Fibroblast of the conjunctiva (primary cell): ENCODE measurements at regions not wholly inside any gene's neighbourhood (a gene's known extent, or its start where the extent isn't known, plus 50 kb on each side); places are given as distances from the start of the nearest gene placed in this dataset.

Source experiments
- DNase-seq: peaks from one replicate; pipeline ENCODE4 v3.0.0-alpha.2; 2010; ENCODE audit warnings: low read depth

DNA sequence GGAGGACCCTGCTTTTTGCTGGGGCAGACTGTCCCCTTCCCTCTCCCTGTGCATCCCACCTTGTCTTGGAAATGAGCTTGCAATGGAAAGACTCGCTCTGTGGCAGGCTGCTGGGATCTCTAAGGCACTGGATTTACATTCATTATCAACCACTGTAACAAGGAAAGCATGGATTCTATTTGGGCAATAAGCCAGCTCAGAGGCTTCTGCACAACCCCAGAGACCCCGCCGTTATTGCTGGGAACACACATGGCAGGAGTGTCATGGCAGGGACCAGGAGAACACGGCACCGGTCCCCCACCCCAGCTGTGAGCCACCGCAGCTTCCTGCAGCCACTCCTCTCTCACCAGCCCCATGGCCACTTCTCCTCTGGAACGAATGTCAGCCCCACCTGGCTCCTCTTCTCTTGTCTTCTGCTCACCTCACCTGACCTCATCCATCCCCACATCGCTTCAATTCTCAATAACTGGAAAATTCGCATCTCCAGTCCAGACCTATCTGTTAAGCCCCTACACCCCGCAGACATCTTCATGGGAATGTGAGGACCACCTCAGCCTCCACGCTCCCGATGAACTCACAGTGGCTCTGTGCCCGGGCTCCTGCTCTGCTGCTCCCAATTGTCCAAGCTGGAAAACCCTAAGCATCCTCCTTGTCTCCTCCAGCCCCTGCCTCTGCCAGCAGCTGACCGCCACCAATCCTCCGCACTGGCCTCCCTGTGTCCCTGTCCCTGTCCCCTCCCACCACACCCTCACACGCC, 181.5 kb downstream of the USP12 start:
- DNase-seq = no peak

DNA sequence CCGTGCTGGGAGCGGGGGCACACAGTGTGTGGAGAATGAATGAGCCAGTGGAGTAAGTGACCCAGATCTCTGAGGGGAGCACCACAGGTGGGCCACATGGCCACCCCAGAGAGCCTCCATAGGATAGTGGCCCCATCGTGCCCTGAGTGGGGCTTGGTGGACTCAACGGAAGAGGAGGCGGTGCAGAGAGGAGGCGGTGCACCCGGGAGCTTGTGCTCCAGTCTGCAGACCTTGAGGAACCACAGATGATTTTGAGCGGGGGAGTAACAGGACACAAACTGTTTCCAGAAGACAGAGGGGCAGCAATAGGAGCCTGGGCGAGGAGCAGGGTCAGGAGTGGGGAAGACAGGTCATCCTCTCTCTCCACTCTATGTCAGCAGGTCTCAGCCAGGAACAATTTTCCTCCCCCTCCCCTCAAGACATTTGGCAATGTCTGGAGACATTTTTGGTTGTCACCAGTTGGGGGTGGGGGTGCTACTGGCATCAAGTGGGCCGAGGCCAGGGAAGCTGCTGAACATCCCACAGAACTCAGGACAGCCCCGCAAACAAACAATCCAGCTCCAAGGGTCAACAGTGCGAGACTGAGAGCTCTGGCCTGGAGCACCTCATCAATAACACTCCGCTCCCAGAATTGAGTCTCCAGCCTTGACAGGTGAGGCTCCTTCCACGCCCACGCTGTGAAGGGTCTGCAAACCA, 182.2 kb downstream of the USP12 start:
- DNase-seq = no peak

GRCh38 chr13:26988059-26988769, 183.4 kb downstream of the USP12 start:
- DNase-seq = no peak

DNA sequence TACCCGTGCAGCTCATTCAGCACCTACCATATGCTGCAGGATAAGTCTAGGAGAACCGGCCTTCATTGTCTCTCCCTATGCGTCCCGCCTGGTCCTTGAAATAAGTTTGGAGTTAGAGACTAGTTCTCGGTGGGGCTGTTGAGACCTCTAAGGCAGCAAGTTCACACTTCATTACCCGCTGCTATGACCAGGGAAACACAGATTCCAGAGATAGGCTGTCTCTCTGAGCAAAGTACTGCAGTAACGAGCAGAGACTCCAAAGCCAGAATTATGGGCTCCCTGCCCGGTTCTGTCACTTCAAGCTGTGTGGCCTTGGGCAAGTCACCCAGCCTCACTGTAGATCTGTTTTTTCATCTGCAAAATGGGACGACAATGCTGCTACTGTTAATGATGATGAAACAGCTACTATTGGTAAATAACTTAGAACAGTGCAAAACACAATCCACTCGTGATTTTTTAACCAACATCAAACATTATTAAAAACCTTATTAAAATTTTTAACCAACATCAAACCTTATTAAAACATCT, 184.1 kb downstream of the USP12 start:
- DNase-seq = no peak

DNA sequence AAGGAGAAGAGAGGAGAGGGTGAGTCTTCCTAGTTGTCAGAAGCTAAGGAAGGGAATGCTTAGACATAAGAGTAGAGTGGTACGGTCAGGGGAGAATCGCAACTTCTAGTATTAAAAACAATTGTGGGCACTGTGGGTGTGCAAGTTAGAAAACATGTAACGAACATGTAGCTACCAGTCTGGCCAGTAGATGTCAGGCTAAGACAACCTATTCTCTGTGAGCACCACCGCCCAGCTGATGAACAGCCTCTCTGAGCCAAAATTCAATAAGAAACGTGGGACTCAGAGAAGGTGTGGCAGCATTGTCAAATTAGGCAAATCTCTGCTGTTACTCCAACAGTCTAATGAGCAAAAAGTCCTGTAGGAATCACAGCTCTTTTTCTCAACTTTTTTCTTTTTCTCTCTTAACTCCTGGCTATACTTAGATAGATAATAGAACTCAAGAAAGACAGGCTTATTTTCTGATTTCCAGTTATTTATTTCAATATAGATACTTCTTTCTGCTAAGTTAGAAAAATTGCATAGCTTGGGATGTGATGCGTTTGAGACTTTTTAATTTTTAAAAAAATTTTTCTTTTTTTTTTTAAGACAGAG, 186.2 kb downstream of the USP12 start:
- DNase-seq = peak; percentile 73

- DNase-seq = no peak
Observed at GRCh38 chr13:26984337-26984736, 187.3 kb downstream of the USP12 start.

GRCh38 chr13:26983543-26984320, 187.9 kb downstream of the USP12 start:
- DNase-seq = no peak

- DNase-seq = no peak
Observed at GRCh38 chr13:26980099-26981031, 191.2 kb downstream of the USP12 start.

- DNase-seq = no peak
Observed at GRCh38 chr13:26979334-26979733, 192.3 kb downstream of the USP12 start.

GRCh38 chr13:26978081-26978860, 193.3 kb downstream of the USP12 start:
- DNase-seq = no peak

DNA sequence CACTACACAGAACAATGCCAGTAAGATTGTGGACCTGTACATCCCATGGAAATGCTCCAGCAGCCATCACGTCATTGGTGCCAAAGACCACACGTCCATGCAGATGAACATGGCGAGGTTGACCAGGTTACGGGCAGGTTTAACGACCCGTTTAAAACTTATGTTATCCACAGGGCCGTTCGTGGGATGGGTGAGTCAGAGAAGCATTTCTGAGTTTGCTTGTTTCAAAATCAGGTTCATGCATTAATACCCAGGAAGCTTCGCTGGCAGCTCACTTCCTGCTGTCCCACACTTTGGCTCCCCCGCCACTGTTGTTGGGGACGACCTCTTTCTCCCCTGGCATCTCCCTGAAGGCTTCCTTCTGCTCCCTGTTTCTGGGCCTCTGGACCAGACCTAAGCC, 194.1 kb downstream of the USP12 start:
- DNase-seq = no peak

GRCh38 chr13:26976313-26976712, 195.3 kb downstream of the USP12 start:
- DNase-seq = no peak

DNA sequence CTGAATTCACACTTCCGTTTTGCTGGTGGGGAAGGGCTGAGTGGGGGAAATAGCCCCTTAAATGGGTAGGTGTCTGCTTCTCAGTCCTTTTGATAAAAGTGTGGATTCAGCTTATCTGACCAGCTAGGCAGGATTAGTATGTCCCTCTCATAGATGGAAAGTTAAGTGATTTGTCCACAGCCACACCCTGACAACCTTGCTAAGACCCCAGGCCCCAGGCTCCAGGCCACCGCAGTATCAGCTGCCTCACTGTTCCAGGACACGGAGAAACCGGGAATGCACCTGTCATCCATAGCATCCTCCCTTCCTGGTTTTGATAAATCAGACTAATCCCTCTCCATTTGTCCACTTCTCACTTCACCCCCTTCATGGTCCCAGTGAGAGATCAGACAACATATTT, 197.7 kb downstream of the USP12 start:
- no peak for DNase-seq

- DNase-seq = no peak
Observed at GRCh38 chr13:26973295-26973694, 198.3 kb downstream of the USP12 start.

DNA sequence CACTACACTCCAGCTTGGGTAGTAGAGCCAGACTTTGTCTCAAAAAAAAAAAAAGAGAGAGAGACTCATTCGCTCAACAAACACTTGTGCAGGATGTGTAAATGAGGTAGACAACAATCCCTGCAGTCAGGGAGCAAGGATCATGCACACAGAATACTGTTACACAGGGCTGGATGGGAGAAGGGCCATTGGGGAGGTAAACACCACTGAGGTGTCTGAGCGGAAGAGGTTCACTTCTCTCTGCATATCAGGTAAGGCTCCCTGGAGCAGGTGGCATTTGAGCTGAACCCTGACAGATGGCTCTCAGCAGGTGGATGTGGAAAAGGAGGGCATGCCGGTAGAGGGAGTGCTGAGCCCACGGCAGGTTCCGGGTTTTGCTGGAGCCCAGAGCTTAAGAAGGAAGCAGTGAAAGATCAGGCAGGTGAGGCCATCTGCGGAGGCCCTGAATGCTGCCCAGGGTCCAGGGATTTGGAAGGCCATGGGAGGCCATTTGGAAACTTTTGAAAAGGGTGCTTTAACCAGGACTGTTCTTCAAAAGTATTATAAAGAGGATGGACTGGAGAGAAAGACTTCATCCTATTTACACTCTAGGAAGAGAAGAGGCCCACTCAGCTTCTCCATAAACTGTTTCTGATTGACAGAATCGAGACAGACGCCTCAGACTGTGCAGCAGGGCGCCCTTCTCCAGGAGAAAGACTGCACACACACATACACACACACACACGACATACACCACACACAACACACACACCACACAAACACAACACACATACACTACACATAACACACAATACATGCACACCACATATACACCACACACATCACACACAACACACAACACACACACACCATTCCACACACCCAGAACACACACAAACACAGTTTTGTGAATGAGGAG, 199.4 kb downstream of the USP12 start:
- no peak for DNase-seq

- DNase-seq = no peak
Observed at GRCh38 chr13:26968431-26969341, 202.9 kb downstream of the USP12 start.
